NCI-H69 (cell line): ENCODE measurements at regions not wholly inside any gene's neighbourhood (a gene's known extent, or its start where the extent isn't known, plus 50 kb on each side); places are given as distances from the start of the nearest gene placed in this dataset.

Experiments used
- DNase-seq: peaks from one replicate; lab custom pipeline; 2025; lab: John Stamatoyannopoulos, UW

GRCh38 chr11:23364076-23364475, 503.8 kb upstream of the CCDC179 start:
- no peak for DNase-seq

GRCh38 chr11:23370580-23371275, 510.5 kb upstream of the CCDC179 start:
- DNase-seq, result no peak

GRCh38 chr11:23377909-23378308, 517.6 kb upstream of the CCDC179 start:
- DNase-seq, result no peak

- no peak for DNase-seq
Observed at GRCh38 chr11:23391031-23391430, 530.8 kb upstream of the CCDC179 start.

- DNase-seq, result no peak
Observed at GRCh38 chr11:23398052-23398451, 537.8 kb upstream of the CCDC179 start.

GRCh38 chr11:23399995-23400394, 539.7 kb upstream of the CCDC179 start:
- no peak for DNase-seq

GRCh38 chr11:23403210-23404185, 543.2 kb upstream of the CCDC179 start:
- DNase-seq, result no peak

- DNase-seq, result no peak
Observed at GRCh38 chr11:23404225-23405160, 544.2 kb upstream of the CCDC179 start.

- no peak for DNase-seq
Observed at GRCh38 chr11:23405350-23405937, 545.2 kb upstream of the CCDC179 start.

- DNase-seq, result no peak
Observed at GRCh38 chr11:23406131-23406819, 546.0 kb upstream of the CCDC179 start.

GRCh38 chr11:23413057-23413456, 552.8 kb upstream of the CCDC179 start:
- DNase-seq, result no peak

GRCh38 chr11:23423104-23423503, 562.8 kb upstream of the CCDC179 start:
- peak; percentile 96 for DNase-seq

GRCh38 chr11:23423656-23424055, 563.4 kb upstream of the CCDC179 start:
- DNase-seq, result peak; percentile 95

- peak; percentile 91 for DNase-seq
Observed at GRCh38 chr11:23425381-23425780, 565.1 kb upstream of the CCDC179 start.

GRCh38 chr11:23429569-23429968, 569.3 kb upstream of the CCDC179 start:
- DNase-seq, result no peak

GRCh38 chr11:23453522-23453921, 593.2 kb upstream of the CCDC179 start:
- DNase-seq, result peak; percentile 28

- peak; percentile 62 for DNase-seq
Observed at GRCh38 chr11:23455321-23455891, 595.1 kb upstream of the CCDC179 start.

GRCh38 chr11:23457641-23458040, 597.4 kb upstream of the CCDC179 start:
- no peak for DNase-seq

- DNase-seq, result no peak
Observed at GRCh38 chr11:23471878-23472277, 611.6 kb upstream of the CCDC179 start.

- DNase-seq, result no peak
Observed at GRCh38 chr11:23473782-23474181, 613.5 kb upstream of the CCDC179 start.

- DNase-seq, result no peak
Observed at GRCh38 chr11:23480736-23481135, 620.5 kb upstream of the CCDC179 start.
